HCT116 (cell line): ENCODE measurements at regions not wholly inside any gene's neighbourhood (a gene's known extent, or its start where the extent isn't known, plus 50 kb on each side); places are given as distances from the start of the nearest gene placed in this dataset.

ENCODE experiments used
- ATAC-seq: fragments of 200-7000 bp; cut with Tn5 transposase; 2 replicates; pipeline ENCODE4 v1.9.1; 2020; ENCODE audit warnings: mild to moderate bottlenecking, moderate library complexity
- BruUV-seq: library from RNA; stranded (reverse); fragments of 400-500 nt; replicated peaks from 2 replicates; lab custom pipeline; 2021; lab: Mats Ljungman, UMichigan
- CTCF ChIA-PET: fragments of 300-600 bp; sonication (Branson Sonifier 250); formaldehyde crosslinking; loops from one replicate; lab custom pipeline; 2021; ENCODE audit warnings: antibody characterized with exemption; lab: Charles Lee
- POLR2A ChIA-PET: fragments of 300-600, 350-600 bp; sonication (Branson Sonifier 250); formaldehyde crosslinking; loops from one replicate; lab custom pipeline; 2021; ENCODE audit warnings: antibody characterized with exemption; lab: Charles Lee
- RAD21 ChIA-PET, 2 experiments: fragments of 300-600 bp; sonication (Branson Sonifier 250); formaldehyde crosslinking; loops; one replicate each; lab custom pipeline; 2023; ENCODE audit warnings: low total read pairs in 2 of 2; ENCODE audit not compliant: uncharacterized antibody in 2 of 2, unreplicated experiment in 2 of 2, low non-redundant PET in 1 of 2; lab: Charles Lee
- DNase-seq: peaks from one replicate; pipeline ENCODE4 v3.0.0-alpha.2; 2010; ENCODE audit warnings: low read depth, low spot score
- H2AFZ ChIP-seq: fragments of 200-600 bp; shearing (Covaris generic), sonication (generic); 2 replicates; pipeline ENCODE4 v1.6.1; 2017; ENCODE audit warnings: low read depth, mixed run types, mixed read lengths, antibody characterized with exemption, low read length; ENCODE audit not compliant: poor library complexity, severe bottlenecking
- H3K27ac ChIP-seq: 2 replicates; pipeline ENCODE4 v1.5.1; 2012; ENCODE audit warnings: low read depth, low read length
- H3K27me3 ChIP-seq: fragments of 200-600 bp; sonication (generic); 2 replicates; pipeline ENCODE4 v1.6.1; 2016; ENCODE audit warnings: mixed run types, low read length, mixed read lengths; ENCODE audit not compliant: insufficient read depth
- H3K36me3 ChIP-seq, 2 experiments: fragments of 200-500 bp in 1 of 2; fragments of 200-600 bp in 1 of 2; sonication (Bioruptor generic) in 1 of 2; sonication (generic) in 1 of 2; 2 replicates each; pipeline versions ENCODE4 v1.5.1 to v1.6.1; 2014 to 2016; ENCODE audit warnings: low read length in 2 of 2, inconsistent platforms in 1 of 2, mixed read lengths in 1 of 2, mixed run types in 1 of 2; ENCODE audit not compliant: insufficient read depth in 2 of 2, control insufficient read depth in 1 of 2
- H3K4me1 ChIP-seq, 2 experiments: fragments of 200-600 bp in 1 of 2; sonication (generic) in 1 of 2; 2 replicates each; pipeline versions ENCODE4 v1.5.1 to v1.6.1; 2012 to 2017; ENCODE audit warnings: low read length in 2 of 2, inconsistent platforms in 1 of 2, mild to moderate bottlenecking in 1 of 2, mixed read lengths in 1 of 2, mixed run types in 1 of 2, moderate library complexity in 1 of 2; ENCODE audit not compliant: insufficient read depth in 2 of 2, control insufficient read depth in 1 of 2
- H3K4me2 ChIP-seq: fragments of 200-600 bp; sonication (generic); 2 replicates; pipeline ENCODE4 v1.6.1; 2017; ENCODE audit warnings: mixed run types, low read length, mixed read lengths
- H3K4me3 ChIP-seq, 2 experiments: fragments of 200-600 bp in 1 of 2; sonication (generic) in 1 of 2; replicated peaks in 1 of 2; 2 replicates each; pipeline ENCODE4 v1.5.1; 2011 to 2016; ENCODE audit warnings: low read length in 2 of 2, control low read depth in 1 of 2, low read depth in 1 of 2, mild to moderate bottlenecking in 1 of 2, mixed read lengths in 1 of 2, mixed run types in 1 of 2
- H3K79me2 ChIP-seq: fragments of 200-600 bp; sonication (generic); 2 replicates; pipeline ENCODE4 v1.6.1; 2017; ENCODE audit warnings: mild to moderate bottlenecking, mixed run types, low read length, moderate library complexity, mixed read lengths; ENCODE audit not compliant: insufficient read depth
- H3K9ac ChIP-seq: fragments of 200-600 bp; sonication (generic); 2 replicates; pipeline ENCODE4 v1.6.1; 2016; ENCODE audit warnings: low read length, mixed read lengths
- H3K9me2 ChIP-seq: fragments of 200-600 bp; sonication (generic), shearing (Covaris generic); 2 replicates; pipeline ENCODE4 v1.6.1; 2017; ENCODE audit warnings: mixed run types, mild to moderate bottlenecking, moderate library complexity; ENCODE audit not compliant: insufficient read depth
- H3K9me3 ChIP-seq, 2 experiments: fragments of 200-500 bp in 1 of 2; fragments of 200-600 bp in 1 of 2; sonication (Bioruptor generic) in 1 of 2; sonication (generic) in 1 of 2; 2 replicates each; pipeline ENCODE4 v1.6.1; 2014 to 2017; ENCODE audit warnings: low read length in 2 of 2, mixed read lengths in 2 of 2, inconsistent platforms in 1 of 2, low read depth in 1 of 2, mild to moderate bottlenecking in 1 of 2, mixed run types in 1 of 2, moderate library complexity in 1 of 2; ENCODE audit not compliant: control insufficient read depth in 1 of 2, insufficient read depth in 1 of 2
- H4K20me1 ChIP-seq: fragments of 200-600 bp; sonication (generic), shearing (Covaris generic); 2 replicates; pipeline ENCODE4 v1.6.1; 2017; ENCODE audit warnings: mixed run types, mild to moderate bottlenecking, moderate library complexity; ENCODE audit not compliant: insufficient read depth
- CEBPB ChIP-seq: IDR thresholded peaks from 2 replicates; pipeline ENCODE4 v1.6.1; 2012; ENCODE audit warnings: low read depth
- ELF1 ChIP-seq: IDR thresholded peaks from 2 replicates; pipeline ENCODE4 v1.6.1; 2012; ENCODE audit warnings: low read depth, borderline replicate concordance
- POLR2A ChIP-seq: IDR thresholded peaks from 2 replicates; pipeline ENCODE4 v1.7.0; 2011; ENCODE audit warnings: borderline replicate concordance; ENCODE audit not compliant: insufficient read depth, insufficient read length; ENCODE audit errors: extremely low read depth
- POLR2AphosphoS5 ChIP-seq: IDR thresholded peaks from 2 replicates; pipeline ENCODE4 v1.6.1; 2011; ENCODE audit warnings: mild to moderate bottlenecking, low read depth, low read length, moderate library complexity
- TCF7L2 ChIP-seq: IDR thresholded peaks from 2 replicates; pipeline ENCODE4 v1.7.0; 2011; ENCODE audit warnings: borderline replicate concordance, inconsistent platforms; ENCODE audit not compliant: insufficient read depth, insufficient read length; ENCODE audit errors: extremely low read depth
- intact Hi-C: fragments of 100-400 bp; cut with micrococcal nuclease; formaldehyde crosslinking; loops from 2 replicates; pipeline ENCODE4 v1.10.0; 2022
- TF ChIP-seq, protein P1 (sequence below): IDR thresholded peaks from 2 replicates; pipeline ENCODE4 v1.6.1; 2012
- TF ChIP-seq, protein P2 (sequence below), 3 experiments: fragments of 200-600 bp in 1 of 3; sonication (generic) in 1 of 3; IDR thresholded peaks in 2 of 3; conservative IDR thresholded peaks in 1 of 3; 2 replicates each; pipeline ENCODE4 v1.5.1; 2012 to 2017; ENCODE audit warnings: low read depth in 2 of 3, low read length in 2 of 3, antibody characterized with exemption in 1 of 3, borderline replicate concordance in 1 of 3, control low read depth in 1 of 3, mild to moderate bottlenecking in 1 of 3, mixed read lengths in 1 of 3, mixed run types in 1 of 3, moderate library complexity in 1 of 3; ENCODE audit not compliant: insufficient read depth in 1 of 3
- TF ChIP-seq, protein P3 (sequence below): IDR thresholded peaks from 2 replicates; pipeline ENCODE4 v1.6.1; 2011; ENCODE audit warnings: mild to moderate bottlenecking, low read length, moderate library complexity; ENCODE audit not compliant: insufficient replicate concordance; ENCODE audit errors: extremely low read depth

DNA sequence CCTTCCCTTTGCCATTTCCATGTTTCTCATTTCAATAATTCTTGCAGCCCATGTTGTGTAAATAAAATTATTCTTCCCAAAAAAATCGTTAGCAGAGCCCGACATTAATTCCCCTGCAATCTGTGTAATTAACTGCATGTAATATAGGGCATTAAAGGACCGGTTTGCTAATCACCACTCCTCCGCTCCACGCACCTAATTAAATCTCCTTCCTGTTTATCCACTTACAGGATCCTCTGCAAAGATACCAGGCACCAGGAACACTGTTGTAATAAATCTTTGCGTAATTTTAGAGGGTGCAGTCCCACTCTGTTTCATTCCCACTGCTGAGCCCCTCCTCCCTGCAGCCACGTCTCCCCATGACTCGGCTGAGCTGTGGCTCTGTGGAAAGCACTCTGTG is 105.0 kb upstream of the PPP1R26 start:
- no peak for TF ChIP-seq ELF1
- TF ChIP-seq, protein P1, sequence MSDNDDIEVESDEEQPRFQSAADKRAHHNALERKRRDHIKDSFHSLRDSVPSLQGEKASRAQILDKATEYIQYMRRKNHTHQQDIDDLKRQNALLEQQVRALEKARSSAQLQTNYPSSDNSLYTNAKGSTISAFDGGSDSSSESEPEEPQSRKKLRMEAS: no peak
- no peak for TF ChIP-seq CEBPB
- TF ChIP-seq, protein P2, sequence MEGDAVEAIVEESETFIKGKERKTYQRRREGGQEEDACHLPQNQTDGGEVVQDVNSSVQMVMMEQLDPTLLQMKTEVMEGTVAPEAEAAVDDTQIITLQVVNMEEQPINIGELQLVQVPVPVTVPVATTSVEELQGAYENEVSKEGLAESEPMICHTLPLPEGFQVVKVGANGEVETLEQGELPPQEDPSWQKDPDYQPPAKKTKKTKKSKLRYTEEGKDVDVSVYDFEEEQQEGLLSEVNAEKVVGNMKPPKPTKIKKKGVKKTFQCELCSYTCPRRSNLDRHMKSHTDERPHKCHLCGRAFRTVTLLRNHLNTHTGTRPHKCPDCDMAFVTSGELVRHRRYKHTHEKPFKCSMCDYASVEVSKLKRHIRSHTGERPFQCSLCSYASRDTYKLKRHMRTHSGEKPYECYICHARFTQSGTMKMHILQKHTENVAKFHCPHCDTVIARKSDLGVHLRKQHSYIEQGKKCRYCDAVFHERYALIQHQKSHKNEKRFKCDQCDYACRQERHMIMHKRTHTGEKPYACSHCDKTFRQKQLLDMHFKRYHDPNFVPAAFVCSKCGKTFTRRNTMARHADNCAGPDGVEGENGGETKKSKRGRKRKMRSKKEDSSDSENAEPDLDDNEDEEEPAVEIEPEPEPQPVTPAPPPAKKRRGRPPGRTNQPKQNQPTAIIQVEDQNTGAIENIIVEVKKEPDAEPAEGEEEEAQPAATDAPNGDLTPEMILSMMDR (IDR thresholded peaks at IDR 0.05 in 2 of 3, conservative IDR thresholded peaks at IDR 0.05 in 1 of 3; ENCODE audit: borderline replicate concordance in 1 of 3, insufficient read depth in 1 of 3, low read depth in 2 of 3, low read length in 2 of 3): no peak
- TF ChIP-seq, protein P3, sequence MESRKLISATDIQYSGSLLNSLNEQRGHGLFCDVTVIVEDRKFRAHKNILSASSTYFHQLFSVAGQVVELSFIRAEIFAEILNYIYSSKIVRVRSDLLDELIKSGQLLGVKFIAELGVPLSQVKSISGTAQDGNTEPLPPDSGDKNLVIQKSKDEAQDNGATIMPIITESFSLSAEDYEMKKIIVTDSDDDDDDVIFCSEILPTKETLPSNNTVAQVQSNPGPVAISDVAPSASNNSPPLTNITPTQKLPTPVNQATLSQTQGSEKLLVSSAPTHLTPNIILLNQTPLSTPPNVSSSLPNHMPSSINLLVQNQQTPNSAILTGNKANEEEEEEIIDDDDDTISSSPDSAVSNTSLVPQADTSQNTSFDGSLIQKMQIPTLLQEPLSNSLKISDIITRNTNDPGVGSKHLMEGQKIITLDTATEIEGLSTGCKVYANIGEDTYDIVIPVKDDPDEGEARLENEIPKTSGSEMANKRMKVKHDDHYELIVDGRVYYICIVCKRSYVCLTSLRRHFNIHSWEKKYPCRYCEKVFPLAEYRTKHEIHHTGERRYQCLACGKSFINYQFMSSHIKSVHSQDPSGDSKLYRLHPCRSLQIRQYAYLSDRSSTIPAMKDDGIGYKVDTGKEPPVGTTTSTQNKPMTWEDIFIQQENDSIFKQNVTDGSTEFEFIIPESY: no peak
- TF ChIP-seq POLR2AphosphoS5: no peak
- TF ChIP-seq POLR2A: no peak
- TF ChIP-seq TCF7L2: no peak
- no peaks in the 10 kb centered on the region for H3K36me3 ChIP-seq
- no peaks in the 10 kb centered on the region for H3K9me2 ChIP-seq
- H3K27me3 ChIP-seq: no peaks in the 10 kb centered on the region
- no peak overlapping the region for H3K4me2 ChIP-seq
- H3K4me3 ChIP-seq: no peak overlapping the region
- intact Hi-C loops: no loop called here
- no peaks in the 10 kb centered on the region for H3K9me3 ChIP-seq
- ATAC-seq: no peak
- H2AFZ ChIP-seq: no peak overlapping the region
- no peaks in the 10 kb centered on the region for H3K79me2 ChIP-seq
- no peaks in the 10 kb centered on the region for H4K20me1 ChIP-seq
- ChIA-PET CTCF (no interaction called here), POLR2A (no interaction called here), RAD21 (no interaction called here)
- no peak overlapping the region for H3K27ac ChIP-seq
- no peak overlapping the region for H3K9ac ChIP-seq
- no peaks in the 10 kb centered on the region for H3K4me1 ChIP-seq
- DNase-seq: no peak
- BruUV-seq: no TSS peak
